Mammary epithelial cell (primary cell): ENCODE measurements at regions not wholly inside any gene's neighbourhood (a gene's known extent, or its start where the extent isn't known, plus 50 kb on each side); places are given as distances from the start of the nearest gene placed in this dataset.

ENCODE experiments used
- EZH2 ChIP-seq: IDR thresholded peaks from 2 replicates; pipeline ENCODE4 v1.6.1; 2012; ENCODE audit warnings: low read length, inconsistent platforms, borderline replicate concordance
- TF ChIP-seq, protein P1 (sequence below), 2 donors: IDR thresholded peaks in 1 of 2; conservative IDR thresholded peaks in 1 of 2; 2 replicates each; pipeline ENCODE4 v1.5.1; 2011 to 2012; ENCODE audit warnings: inconsistent platforms in 2 of 2, low read length in 2 of 2, mild to moderate bottlenecking in 2 of 2, control low read depth in 1 of 2, low read depth in 1 of 2; ENCODE audit not compliant: insufficient read depth in 1 of 2; ENCODE audit errors: extremely low read depth in 1 of 2

- TF ChIP-seq, protein P1, sequence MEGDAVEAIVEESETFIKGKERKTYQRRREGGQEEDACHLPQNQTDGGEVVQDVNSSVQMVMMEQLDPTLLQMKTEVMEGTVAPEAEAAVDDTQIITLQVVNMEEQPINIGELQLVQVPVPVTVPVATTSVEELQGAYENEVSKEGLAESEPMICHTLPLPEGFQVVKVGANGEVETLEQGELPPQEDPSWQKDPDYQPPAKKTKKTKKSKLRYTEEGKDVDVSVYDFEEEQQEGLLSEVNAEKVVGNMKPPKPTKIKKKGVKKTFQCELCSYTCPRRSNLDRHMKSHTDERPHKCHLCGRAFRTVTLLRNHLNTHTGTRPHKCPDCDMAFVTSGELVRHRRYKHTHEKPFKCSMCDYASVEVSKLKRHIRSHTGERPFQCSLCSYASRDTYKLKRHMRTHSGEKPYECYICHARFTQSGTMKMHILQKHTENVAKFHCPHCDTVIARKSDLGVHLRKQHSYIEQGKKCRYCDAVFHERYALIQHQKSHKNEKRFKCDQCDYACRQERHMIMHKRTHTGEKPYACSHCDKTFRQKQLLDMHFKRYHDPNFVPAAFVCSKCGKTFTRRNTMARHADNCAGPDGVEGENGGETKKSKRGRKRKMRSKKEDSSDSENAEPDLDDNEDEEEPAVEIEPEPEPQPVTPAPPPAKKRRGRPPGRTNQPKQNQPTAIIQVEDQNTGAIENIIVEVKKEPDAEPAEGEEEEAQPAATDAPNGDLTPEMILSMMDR (conservative IDR thresholded peaks at IDR 0.05 in 1 of 2, IDR thresholded peaks at IDR 0.05 in 1 of 2; ENCODE audit: extremely low read depth in 1 of 2, insufficient read depth in 1 of 2, low read depth in 1 of 2, low read length in 2 of 2): no peak
- TF ChIP-seq EZH2: no peak
These were observed 231.6 kb downstream of the BCL11A start for GRCh38 chr2:60321816-60322215.
